ENCODE measurements at regions not wholly inside any gene's neighbourhood (a gene's known extent, or its start where the extent isn't known, plus 50 kb on each side); places are given as distances from the start of the nearest gene placed in this dataset.

DNA sequence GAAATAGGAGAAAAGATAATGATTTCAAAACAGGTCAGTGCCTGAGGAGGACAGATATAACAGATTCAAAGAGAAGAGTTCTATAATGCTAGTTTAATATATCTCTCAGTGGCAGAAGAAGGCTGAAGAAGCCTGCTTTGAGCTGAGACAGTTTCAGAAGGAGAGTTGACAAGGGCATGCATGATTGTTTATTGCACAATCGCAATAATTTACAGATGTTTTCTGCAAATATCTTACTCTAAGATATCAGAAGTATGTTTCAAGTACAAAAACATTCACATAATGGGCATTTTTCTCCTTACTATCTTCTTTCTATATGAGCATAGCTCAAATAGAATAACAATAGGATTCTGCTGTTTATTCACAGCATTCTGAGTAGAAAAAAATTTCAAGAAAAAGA lies 557.7 kb upstream of the NRSN1 start:
- TF ChIP-seq, protein P1, sequence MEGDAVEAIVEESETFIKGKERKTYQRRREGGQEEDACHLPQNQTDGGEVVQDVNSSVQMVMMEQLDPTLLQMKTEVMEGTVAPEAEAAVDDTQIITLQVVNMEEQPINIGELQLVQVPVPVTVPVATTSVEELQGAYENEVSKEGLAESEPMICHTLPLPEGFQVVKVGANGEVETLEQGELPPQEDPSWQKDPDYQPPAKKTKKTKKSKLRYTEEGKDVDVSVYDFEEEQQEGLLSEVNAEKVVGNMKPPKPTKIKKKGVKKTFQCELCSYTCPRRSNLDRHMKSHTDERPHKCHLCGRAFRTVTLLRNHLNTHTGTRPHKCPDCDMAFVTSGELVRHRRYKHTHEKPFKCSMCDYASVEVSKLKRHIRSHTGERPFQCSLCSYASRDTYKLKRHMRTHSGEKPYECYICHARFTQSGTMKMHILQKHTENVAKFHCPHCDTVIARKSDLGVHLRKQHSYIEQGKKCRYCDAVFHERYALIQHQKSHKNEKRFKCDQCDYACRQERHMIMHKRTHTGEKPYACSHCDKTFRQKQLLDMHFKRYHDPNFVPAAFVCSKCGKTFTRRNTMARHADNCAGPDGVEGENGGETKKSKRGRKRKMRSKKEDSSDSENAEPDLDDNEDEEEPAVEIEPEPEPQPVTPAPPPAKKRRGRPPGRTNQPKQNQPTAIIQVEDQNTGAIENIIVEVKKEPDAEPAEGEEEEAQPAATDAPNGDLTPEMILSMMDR (IDR thresholded peaks at IDR 0.05; ENCODE audit: low read length): no peak
- TF ChIP-seq EZH2 (IDR thresholded peaks at IDR 0.05; ENCODE audit: borderline replicate concordance, low read length): no peak

Measured in OCI-LY1 (cell line).